Activated CD8-positive, alpha-beta memory T cell treated with anti-CD3 and anti-CD28 coated beads, Interleukin-2, amount 50 U/mL, for 24 hours (primary cell): ENCODE measurements at regions not wholly inside any gene's neighbourhood (a gene's known extent, or its start where the extent isn't known, plus 50 kb on each side); places are given as distances from the start of the nearest gene placed in this dataset.
"Not testable (repeated sequence)": the region's sequence is repeated elsewhere in the genome, so short reads cannot be mapped to it uniquely, and the experiment has no call there.

Source experiments
- DNase-seq: peaks from one replicate; pipeline ENCODE4 v3.0.0-alpha.2; 2020; ENCODE audit errors: extremely low read depth

DNA sequence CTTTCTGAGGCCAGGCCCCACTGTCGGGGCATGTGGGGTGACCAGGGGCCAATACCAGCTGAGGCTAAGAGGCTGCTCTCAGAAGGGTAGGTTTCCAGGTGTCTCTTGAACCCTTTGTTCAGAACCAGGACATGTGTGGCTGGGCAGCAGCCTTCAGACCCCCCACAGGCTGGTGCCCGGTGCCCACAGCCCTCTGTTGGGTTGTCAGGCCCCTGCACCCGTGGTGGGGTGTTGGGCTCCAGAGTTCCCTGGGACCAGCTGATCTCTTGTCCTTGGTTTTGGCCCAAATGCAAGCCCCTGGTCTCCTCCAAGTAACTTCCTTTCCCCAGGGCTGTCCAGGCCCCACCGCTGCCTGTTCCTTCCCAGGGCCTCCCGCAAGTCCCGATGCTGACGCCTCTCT lies 226.0 kb downstream of the TMEM121 start:
- not testable (repeated sequence) for DNase-seq

DNA sequence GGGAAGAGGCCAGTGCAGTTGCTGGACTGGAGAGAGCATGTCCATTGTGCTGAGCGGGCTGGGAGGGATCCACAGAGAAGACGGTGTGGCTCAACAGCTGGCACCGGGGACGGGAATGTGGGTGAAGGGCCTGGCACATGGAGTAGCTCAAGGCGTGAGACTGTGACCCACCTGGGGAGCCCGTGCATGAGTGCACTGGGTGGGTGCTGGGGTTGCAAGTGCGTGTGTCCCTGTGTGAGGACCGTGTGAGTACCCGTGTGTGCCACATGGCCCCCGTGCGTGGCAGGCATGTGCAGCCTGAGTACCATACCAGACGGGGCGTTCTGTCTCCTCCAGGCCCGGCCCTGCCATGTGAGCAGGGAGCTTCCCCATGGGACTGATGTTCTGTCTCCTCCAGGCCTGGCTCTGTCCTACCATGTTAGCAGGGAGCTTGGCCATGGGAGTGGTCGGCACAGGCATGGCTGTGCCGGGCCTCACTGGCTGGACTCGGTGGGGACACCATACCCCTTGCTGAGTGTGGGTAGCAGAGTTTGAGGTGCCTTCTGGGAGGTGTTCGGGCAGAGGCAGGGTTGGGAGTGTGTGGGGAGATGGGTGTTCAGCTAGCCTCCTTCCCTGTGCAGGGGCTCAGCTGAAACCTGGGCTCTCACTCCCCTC lies 234.4 kb downstream of the TMEM121 start:
- DNase-seq, result no peak

DNA sequence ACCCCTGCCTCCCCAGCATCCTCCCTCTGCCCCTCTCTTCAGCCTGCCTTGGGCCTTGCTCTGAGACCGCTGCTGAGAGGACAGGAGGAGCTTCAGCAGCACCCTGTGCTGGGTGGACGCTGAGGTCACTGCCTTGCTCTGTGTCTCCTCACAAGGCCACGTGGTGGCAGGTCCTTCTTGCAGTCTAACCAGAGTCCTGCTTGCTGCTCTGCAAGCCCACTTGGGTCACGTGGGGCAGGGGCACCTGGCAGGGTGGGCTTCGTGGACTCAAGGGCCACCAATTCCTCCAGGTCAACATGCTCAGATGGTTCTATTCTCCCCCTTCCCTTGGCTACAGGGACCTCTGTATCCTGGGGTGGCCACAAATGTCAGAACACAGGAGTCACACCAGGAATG lies 235.0 kb downstream of the TMEM121 start:
- not testable (repeated sequence) for DNase-seq

DNA sequence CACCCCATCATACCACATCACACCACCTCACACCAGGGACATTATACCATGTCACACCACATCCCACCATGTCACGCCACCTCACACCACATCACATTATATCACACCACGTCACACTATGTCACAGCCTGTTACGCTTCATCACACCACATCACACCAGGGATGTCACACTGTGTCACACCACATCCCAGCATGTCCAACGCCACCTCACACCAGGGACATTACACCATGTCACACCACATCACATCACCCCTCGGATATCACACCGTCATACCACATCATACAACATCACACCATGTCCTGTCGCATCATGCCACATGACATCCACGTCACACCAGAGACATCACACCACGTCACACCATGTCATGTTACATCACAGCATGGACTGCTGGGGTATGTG lies 235.5 kb downstream of the TMEM121 start:
- DNase-seq, result no peak

DNA sequence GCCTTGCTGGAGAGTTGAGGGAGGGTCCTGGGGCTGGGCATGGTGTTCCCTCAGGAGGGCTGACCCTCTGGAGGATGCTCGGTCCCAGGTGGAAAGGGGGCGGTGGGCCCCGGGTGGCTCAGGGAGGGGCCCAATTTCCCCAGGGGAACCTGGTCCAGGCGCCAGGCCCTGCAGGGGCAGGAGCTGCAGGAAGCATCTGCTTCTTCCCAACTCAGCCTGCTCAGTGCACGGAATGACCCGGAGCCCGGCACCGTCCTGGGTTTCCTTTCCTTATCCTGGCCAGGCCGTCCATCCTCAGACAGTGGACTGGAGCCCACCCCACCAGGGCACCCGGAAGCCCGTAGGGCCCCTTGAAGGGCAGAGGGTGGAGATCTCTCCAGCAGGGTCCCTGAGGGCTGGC lies 235.9 kb downstream of the TMEM121 start:
- DNase-seq, result not testable (repeated sequence)

DNA sequence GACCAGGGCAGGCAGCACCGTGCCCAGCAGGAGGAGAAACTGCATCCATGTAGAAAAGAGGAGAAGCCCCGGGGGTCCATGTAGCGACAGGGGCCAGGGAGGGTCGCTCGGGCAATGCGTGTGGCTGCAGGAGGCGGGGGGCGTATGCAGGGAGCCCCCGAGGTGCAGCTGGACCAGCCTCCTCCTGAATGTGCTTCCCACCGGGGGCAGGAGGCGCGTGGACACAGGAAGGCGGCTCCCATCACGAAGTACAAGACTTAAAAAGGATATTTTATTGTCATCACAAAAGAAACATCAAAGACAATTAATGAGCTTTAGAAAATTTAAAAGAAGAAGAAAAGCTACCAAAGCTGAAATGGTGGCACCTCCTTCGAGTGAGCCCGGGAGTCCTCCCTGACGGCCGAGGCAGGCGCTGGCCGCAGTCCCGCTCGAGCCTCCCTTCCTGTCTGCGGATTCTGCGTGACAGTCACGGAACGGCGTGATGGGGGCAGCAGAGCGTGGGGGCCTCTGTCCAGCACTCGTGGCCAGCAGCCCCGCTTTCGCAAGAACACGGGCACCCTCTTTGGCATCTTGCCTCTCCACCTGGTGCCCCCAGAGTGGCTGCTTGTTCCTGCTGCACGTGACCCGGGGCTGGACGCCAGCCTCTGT lies 238.0 kb downstream of the TMEM121 start:
- DNase-seq, result not testable (repeated sequence)

DNA sequence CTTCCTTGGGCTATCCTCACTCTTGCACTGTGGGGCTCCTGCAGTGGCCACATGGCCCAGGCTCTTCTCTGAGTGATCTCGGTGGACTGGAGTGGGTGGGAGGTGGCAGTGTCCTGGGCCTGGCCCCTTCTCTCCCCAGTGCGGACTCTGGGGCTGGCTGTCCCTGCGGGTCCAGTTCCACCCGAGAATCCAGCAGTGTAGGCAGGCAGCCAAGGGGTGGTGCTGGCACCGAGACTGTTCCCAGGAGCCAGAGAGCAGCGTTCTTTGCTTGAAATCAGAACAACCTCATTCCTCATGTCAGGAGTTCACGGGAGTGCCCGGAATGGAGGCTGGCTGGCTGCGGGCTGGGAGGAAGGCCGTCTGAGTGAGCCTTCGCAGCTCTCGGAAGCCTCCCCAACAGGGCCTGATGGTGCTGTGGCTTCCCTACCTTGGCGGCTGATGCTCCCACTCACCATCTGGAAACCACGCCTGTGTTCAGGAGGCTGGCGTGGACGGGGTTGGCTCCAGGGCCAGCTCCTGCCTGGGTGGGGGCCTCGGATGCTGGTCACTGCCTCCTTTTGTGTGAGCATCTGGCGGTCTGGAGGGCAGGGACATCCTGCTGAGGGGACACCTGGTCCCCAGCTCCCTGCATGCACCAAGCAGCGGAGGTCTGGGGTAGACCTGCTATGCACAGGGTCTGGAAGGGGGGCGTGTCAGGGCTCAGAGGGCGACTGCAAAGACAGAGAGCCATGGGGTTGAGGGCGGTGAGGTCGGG lies 238.9 kb downstream of the TMEM121 start:
- DNase-seq, result not testable (repeated sequence)

DNA sequence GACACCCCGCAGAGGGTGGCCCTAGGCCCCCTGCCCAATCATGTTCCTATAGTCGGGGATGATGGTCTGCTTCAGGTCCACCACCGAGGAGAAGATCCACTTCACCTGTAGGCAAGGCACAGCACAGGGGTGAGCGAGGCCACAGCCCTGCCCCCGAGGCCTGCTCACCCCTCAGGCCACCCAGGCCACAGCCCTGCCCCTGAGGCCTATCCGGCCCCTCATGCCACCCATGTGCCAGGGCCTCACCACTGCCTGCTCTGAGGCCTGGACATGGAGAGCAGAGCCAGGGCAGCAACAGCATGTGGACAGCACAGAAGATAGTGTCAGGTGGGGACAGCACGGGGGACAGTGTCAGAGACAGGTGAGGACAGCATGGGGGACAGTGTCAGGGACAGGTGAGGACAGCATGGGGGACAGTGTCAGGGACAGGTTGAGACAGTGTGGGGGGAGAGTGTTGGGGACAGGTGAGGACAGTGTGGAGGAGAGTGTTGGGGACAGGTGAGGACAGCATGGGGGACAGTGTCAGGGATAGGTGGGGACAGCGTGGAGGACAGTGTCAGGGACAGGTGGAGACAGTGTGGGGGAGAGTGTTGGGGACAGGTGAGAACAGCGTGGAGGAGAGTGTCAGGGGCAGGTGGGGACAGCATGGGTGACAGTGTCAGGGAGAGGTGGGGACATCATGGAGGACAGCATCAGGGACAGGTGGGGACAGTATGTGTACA lies 239.7 kb downstream of the TMEM121 start:
- no peak for DNase-seq

DNA sequence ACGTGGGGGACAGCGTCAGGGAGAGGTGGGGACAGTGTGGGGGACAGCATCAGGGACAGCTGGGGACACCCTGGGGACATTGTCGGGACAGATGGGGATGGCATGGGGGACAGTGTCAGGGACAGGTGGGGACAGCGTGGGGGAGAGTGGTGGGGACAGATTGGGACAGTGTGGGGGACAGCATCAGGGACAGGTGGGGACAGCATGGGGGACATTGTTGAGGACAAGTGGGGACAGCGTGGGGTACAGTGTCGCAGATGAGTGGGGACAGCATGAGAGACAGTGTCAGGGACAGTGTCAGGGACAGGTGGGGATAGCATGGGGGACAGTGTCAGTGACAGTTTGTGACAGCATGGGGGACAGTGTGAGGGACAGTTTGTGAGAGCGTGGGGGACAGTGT lies 240.9 kb downstream of the TMEM121 start:
- no peak for DNase-seq

DNA sequence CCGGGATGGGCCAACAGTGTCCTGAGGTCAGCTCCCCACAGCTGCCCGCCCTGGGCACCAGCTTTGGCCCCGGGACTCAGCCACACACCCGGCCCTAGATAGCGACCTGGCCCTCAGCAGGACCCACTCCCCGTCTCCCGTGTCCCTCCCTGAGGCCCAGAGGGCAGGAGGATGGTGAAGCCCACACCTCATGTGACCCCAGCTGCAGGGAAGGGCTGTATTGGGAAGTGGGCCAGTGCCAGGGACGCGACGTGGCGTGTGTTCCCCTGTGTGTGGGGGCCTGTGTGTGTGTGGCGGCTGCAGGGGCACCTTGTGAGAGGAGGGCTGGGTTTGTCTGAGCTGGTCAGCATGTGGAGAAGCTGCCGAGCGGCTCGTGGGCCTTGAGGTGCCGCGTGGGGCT lies 241.7 kb downstream of the TMEM121 start:
- DNase-seq, result not testable (repeated sequence)

DNA sequence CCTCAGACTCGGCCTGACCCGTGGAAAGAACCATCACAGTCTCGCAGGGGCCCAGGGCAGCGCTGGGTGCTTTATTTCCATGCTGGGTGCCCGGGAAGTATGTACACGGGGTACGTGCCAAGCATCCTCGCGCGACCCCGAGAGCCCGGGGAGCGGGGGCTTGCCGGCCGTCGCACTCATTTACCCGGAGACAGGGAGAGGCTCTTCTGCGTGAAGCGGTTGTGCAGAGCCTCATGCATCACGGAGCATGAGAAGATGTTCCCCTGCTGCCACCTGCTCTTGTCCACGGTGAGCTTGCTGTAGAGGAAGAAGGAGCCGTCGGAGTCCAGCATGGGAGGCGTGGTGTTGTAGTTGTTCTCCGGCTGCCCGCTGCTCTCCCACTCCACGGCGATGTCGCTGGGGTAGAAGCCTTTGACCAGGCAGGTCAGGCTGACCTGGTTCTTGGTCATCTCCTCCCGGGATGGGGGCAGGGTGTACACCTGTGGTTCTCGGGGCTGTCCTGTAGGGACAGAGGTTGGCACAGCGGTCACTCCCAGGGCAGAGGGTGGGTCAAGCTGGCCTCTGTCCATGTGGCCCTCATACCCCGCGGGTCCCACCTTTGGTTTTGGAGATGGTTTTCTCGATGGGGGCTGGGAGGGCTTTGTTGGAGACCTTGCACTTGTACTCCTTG lies 242.8 kb downstream of the TMEM121 start:
- not testable (repeated sequence) for DNase-seq

DNA sequence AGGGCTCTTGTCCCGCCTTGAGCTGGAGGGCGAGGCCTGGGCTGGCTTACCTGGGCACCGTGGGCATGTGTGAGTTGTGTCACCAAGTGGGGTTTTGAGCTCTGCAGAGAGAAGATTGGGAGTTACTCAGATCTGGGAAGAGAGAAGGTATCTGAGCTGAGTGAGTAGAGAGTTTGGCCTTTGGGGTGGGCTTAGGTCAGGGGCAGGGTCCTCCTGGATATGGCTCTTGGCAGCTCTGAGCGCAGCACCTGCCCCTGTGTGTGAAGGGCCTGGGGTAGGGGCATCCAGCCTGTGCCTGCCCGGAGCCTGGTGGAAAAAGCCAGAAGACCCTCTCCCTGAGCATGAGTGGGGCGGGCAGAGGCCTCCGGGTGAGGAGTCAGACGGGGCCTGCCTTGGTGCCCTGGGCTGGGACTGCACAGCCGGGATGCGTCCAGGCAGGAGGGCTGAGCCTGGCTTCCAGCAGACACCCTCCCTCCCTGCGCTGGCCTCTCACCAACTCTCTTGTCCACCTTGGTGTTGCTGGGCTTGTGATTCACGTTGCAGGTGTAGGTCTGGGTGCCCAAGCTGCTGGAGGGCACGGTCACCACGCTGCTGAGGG lies 244.3 kb downstream of the TMEM121 start:
- DNase-seq, result not testable (repeated sequence)

DNA sequence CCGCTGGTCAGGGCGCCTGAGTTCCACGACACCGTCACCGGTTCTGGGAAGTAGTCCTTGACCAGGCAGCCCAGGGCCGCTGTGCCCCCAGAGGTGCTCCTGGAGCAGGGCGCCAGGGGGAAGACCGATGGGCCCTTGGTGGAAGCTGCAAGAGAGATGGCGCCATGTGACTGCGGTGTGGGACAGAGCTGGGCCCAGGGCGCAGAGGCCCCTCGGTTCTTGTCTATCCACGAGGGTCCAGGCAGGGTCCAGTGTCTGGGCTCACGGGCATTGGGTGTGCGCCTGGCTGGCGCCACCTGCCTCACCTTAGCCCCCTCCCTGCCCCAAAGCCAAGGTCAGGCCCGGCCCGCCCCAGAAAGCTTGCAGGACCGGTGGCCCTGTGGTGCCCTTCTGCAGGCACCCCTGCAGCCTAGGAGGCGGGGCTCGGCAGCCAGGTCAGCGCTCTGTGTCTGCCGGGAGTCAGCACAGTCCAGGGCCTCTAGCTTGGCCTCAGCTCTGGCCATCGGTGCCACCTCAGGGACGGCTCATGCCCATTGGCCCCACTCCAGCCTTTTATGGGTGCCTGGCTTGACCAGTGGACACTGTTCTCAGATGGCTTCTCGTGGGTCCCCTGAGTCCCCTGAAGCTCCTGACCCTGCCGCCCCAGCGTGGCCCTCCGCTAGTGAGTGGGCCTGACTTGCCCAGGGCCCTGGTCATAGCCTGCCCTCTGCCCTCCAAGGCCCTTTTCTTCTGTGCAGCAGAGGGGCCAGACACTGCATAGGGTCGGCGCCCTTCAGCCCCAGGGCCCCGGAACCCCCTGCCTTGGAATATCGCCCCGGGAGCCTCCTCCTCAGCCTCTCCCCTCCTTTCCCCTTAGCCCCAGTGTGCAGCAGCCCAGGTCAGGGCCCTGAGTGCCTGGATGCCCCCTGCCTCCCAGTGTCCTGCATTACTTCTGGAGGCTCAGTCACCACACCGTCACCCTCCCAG lies 245.2 kb downstream of the TMEM121 start:
- DNase-seq, result not testable (repeated sequence)

DNA sequence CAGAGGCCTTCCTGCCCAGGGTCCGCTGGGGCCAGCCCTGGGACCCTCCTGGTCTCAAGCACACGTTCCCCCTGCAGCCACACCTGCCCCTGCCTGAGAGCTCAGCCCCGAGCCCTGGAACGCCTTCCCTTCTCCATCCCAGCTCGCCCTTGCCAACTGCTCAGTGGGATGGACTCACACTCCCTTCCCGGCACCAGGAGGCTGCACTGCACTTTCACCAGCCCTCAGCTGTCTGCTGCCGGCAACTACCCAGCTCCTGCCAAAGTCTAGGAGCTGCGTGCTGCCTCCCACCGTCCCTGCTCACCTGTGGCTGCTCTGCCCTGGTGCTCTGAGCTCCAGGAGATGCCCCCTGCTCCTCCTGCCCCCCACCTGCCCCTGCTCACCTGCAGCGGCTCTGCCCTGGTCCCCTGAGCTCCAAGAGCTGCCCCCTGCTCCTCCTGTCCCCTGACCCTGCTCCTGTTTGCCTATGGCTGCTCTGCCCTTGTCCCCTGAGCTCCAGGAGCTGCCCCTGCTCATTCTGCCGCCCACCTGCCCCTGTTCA lies 246.4 kb downstream of the TMEM121 start:
- not testable (repeated sequence) for DNase-seq

DNA sequence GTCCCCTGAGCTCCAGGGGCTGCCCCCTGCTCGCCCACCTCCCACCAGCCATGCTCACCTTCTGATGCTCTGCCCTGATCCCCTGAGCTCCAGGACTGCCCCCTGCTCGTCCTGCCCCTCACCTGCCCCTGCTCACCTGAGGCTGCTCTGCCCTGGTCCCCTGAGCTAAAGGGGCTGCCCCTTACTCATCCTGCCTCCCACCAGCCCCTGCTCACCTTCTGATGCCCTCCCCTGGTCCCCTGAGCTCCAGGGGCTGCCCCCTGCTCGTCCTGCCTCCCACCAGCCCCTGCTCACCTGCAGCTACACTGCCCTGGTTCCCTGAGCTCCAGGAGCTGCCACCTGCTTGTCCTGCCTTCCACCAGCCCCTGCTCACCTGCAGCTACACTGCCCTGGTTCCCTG lies 247.2 kb downstream of the TMEM121 start:
- no peak for DNase-seq

DNA sequence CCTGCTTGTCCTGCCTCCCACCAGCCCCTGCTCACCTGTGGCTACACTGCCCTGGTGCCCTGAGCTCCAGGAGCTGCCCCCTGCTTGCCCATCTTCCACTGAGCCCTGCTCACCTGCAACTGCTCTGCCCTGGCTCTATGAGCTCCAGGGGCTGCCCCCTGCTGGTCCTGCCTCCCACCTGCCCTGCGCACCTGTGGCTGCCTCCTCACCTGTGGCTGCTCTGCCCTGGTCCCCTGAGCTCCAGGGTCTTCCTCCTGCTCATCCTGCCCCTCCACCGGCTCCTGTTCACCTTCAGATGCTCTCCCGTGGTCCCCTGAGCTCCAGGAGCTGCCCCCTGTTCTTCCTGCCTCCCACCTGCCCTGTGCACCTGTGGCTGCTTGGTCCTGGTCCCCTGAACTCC lies 247.6 kb downstream of the TMEM121 start:
- no peak for DNase-seq

DNA sequence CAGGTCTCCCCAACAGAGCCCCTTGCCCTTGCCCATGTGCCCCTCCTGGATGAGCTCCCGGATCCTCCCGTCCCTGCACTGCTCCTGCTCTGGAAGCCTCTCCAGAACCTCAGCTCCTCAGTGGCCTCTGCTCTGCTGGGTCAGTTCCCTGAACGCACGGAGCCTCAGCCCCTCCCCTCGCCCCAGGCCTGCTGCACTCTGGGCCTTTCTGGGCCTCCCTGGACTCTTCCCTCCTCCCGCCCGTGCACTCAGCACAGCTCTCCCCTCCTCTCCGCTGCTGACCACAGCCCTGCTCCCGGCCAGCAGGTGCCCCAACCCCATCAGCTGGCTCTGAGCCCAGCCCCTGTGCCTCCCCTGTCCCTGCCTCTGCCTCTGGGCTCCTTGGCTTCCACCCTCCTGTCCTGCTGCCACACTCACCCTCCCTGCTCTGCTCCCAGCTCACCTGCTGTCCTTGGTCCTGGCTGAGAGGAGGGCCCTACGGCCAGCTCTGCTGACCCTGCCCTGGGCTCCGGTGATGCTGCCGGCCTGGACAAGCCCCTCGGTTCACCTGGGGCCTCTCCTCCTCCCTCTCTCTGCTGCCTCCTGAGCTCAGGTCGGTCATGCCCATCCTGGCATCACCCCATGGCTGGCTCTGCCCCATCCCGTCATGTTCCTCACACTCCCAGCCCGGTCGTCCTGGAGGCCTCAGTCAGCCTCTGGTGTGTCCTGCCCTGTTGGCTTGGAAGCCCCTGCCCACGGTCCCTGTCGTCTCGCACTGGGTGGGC lies 248.4 kb downstream of the TMEM121 start:
- DNase-seq, result not testable (repeated sequence)

DNA sequence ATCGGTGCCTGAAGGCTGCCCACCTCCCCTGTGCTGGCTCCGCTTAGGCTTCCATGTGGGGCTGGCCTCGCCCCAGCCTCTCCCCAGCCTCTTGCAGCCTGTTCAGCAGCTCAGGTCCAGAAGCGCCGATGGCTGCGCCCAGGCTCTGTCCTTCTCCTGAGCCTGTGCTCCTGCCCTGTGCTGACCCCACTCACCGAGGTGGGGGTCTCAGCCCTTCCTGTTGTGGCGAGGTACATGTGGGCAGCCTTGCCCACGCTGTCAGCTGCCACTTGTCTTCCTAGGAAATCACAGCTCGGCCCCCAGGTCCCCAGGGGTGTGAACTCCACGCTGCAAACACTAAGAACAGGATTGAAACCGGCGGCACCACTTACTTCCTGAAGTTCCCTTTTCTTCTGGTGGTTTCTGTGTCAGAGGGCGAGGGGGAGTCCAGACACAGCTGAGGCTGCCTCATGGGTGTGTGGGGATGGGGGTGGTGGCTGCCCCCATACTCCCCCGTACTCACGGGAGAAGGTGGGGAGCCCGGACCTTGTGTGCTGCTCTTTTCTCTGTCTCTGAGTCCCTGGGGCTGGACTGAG lies 249.1 kb downstream of the TMEM121 start:
- not testable (repeated sequence) for DNase-seq

DNA sequence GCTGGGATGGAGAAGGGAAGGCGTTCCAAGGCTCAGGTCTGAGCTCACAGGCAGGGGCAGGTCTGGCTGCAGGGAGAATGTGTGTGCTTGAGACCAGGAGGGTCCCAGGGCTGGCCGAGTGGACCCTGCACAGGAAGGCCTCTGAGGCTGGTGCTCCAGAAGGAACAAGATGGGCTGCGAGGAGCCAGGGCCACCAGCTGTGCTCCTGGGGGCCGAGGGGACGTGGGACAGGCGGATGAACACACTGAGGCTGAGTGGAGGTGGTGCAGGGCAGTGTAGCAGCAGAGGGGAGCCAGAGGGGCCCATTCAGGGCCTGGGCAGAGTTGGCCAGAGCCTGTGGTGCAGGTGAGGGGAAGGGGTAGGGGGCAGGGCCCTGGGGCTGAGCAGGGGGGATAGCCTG lies 249.7 kb downstream of the TMEM121 start:
- DNase-seq, result not testable (repeated sequence)
